Naive B cell (primary cell): ENCODE measurements at regions not wholly inside any gene's neighbourhood (a gene's known extent, or its start where the extent isn't known, plus 50 kb on each side); places are given as distances from the start of the nearest gene placed in this dataset.

Experiments
- ATAC-seq, 2 donors: fragments of 150-1000 bp; cut with Tn5 transposase; 2 replicates each; pipeline ENCODE4 v1.10.0; 2021; ENCODE audit warnings: low read depth in 2 of 2, mild to moderate bottlenecking in 2 of 2, moderate library complexity in 2 of 2
- DNase-seq: peaks from one replicate; pipeline ENCODE4 v3.0.0; 2022
- H3K27ac Mint-ChIP-seq, 6 donors: one replicate each; pipeline ENCODE4 v1.8.0; 2020 to 2022; ENCODE audit warnings: mild to moderate bottlenecking in 6 of 6, mixed read lengths in 6 of 6, moderate library complexity in 5 of 6, inconsistent platforms in 2 of 6
- H3K27me3 Mint-ChIP-seq, 3 donors: one replicate each; pipeline ENCODE4 v1.8.0; 2021 to 2022; ENCODE audit warnings: mixed read lengths in 3 of 3, mild to moderate bottlenecking in 1 of 3
- H3K36me3 Mint-ChIP-seq, 2 donors: one replicate each; pipeline ENCODE4 v1.8.0; 2020 to 2022; ENCODE audit warnings: mixed read lengths in 2 of 2, inconsistent platforms in 1 of 2, mild to moderate bottlenecking in 1 of 2
- H3K4me1 Mint-ChIP-seq, 3 donors: one replicate each; pipeline ENCODE4 v1.8.0; 2020 to 2022; ENCODE audit warnings: mixed read lengths in 3 of 3, inconsistent platforms in 1 of 3, mild to moderate bottlenecking in 1 of 3, moderate library complexity in 1 of 3
- H3K4me3 Mint-ChIP-seq, 8 donors: one replicate each; pipeline ENCODE4 v1.8.0; 2020 to 2022; ENCODE audit warnings: mild to moderate bottlenecking in 8 of 8, mixed read lengths in 8 of 8, moderate library complexity in 8 of 8, inconsistent platforms in 2 of 8
- H3K9me3 Mint-ChIP-seq, 7 donors: one replicate each; pipeline ENCODE4 v1.8.0; 2020 to 2022; ENCODE audit warnings: mixed read lengths in 7 of 7, mild to moderate bottlenecking in 5 of 7, inconsistent platforms in 2 of 7, moderate library complexity in 1 of 7

DNA sequence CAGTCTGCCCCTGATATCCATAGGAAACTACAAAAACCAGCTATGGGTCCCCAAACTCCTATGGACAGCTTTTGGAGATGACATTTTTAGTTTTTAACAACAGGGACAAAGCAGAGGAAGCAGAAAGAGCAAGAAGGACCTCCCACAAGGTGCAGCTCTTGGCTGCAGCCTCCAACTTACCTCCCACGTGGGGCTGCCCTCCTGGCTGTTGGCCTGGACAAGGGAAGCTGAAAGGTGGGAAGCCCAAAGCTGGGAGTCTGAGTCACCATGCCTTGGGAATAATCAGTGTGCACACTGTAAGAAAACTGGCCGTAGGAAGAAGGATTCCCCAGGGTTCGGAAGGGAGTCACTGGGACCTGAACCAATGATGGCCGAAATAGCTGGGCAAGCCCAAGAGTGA, 51.8 kb upstream of the PAX1 start:
- H3K9me3 Mint-ChIP-seq: peaks cover 0 to 4% (median 2%) of the 10 kb centered on the region in 7 donors
- no peak overlapping the region for H3K4me3 Mint-ChIP-seq
- no peak overlapping the region for H3K27ac Mint-ChIP-seq

DNA sequence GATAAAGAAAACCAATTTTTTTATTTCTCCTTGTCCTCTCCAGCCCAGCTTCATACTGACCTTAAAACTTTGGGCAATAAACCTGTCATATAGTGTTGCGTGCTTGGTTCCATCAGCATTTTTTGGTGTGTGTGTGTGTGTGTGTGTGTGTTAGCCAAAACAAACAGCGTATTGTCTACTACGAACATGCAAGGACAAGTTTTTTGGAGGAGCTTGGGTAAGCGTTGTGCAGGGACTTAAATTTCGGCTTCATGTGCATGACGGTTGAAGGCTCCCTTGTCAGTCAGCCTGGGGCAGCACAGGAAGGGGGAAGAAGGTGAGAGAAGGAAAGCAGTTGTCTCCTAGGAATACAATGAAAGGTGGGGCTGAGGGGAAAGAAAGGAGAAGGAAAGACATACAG, 62.0 kb upstream of the PAX1 start:
- H3K4me1 Mint-ChIP-seq: no peaks in the 10 kb centered on the region
- H3K9me3 Mint-ChIP-seq: peaks cover 0 to 25% (median 13%) of the 10 kb centered on the region in 7 donors
- no peak for ATAC-seq
- no peak overlapping the region for H3K4me3 Mint-ChIP-seq
- peaks cover 9 to 24% (median 17%) of the 10 kb centered on the region in 3 donors for H3K27me3 Mint-ChIP-seq
- H3K36me3 Mint-ChIP-seq: peaks cover 0 to 7% of the 10 kb centered on the region in 2 donors
- H3K27ac Mint-ChIP-seq: no peak overlapping the region
- no peak for DNase-seq

More for the DNA sequence above, 51.8 kb upstream of the PAX1 start:
- ATAC-seq: no peak
- H3K27me3 Mint-ChIP-seq: peaks cover 14 to 53% (median 27%) of the 10 kb centered on the region in 3 donors
- H3K4me1 Mint-ChIP-seq: no peaks in the 10 kb centered on the region
- DNase-seq: no peak
- no peaks in the 10 kb centered on the region for H3K36me3 Mint-ChIP-seq

DNA sequence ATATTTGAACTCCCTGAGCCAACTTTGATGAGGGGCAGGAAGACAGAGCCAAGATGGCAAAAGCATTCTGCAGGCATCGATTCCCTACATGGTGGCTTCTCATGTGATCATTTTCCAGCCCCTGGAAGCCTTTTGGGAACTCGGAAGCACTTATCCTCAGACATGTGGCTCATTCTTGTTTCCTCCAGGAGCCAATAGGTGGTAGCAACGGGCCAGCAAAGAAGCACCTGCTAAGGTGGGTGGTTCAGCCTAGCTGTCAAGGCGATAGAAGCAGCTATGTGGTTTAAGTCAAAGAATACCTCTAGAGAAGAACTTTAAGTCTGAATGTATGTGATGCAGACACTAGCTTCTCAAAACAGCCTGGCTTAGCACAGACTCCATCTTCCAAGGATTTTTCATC, 64.9 kb upstream of the PAX1 start:
- Mint-ChIP-seq H3K36me3 (peaks cover 0 to 3% of the 10 kb centered on the region in 2 donors), H3K27me3 (peaks cover 9 to 24% (median 17%) of the 10 kb centered on the region in 3 donors), H3K27ac (no peak overlapping the region), H3K4me1 (no peaks in the 10 kb centered on the region), H3K9me3 (peaks cover 0 to 10% (median 4%) of the 10 kb centered on the region in 7 donors), H3K4me3 (no peak overlapping the region)
- DNase-seq (no peak), ATAC-seq (no peak)

DNA sequence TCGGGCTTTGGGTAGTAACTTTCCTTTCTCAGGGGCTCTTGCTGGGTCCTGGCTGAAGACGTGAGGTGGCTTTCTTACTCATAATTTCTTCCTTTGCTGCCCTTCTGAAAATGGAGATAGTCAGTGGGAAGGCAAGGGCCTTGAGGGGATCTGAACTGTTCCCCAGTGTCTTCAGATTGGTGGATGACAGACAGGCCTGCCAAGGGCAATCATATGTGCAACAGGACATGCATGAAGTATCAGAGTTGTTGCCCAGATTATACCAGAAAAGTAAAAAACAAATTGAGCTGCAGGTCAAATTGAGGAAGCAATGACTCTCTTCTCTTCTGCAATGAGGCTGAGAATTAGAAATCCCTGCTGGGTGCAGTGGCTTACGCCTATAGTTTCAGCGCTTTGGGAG, 71.6 kb upstream of the PAX1 start:
- peaks cover 0 to 9% (median 0%) of the 10 kb centered on the region in 3 donors for H3K27me3 Mint-ChIP-seq
- H3K27ac Mint-ChIP-seq: no peak overlapping the region
- no peak for ATAC-seq
- peaks cover 0 to 17% (median 12%) of the 10 kb centered on the region in 3 donors for H3K4me1 Mint-ChIP-seq
- H3K9me3 Mint-ChIP-seq: peaks cover 0 to 2% (median 0%) of the 10 kb centered on the region in 7 donors
- no peaks in the 10 kb centered on the region for H3K36me3 Mint-ChIP-seq
- peak overlapping the region in 1 of 8 donors; percentile 41 for H3K4me3 Mint-ChIP-seq
- DNase-seq: no peak

DNA sequence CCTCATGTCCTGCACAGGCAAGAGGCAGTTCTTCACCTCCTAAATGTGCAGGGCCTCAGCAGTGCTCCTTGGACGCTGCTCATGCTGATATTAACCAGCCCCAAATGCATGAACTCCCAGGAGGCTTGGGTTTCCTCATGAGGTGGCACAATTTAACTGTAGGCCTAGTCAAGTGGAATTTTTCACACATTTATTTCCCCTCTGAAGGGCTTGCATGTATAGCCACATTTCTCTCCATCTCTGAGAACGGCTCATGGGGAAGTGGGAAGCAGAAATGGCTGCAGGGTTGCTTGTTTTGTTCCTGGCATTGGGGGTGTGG, 72.8 kb upstream of the PAX1 start:
- DNase-seq (no peak), ATAC-seq (no peak)
- H3K27ac Mint-ChIP-seq: no peak overlapping the region
- H3K4me1 Mint-ChIP-seq: peaks cover 6 to 27% (median 18%) of the 10 kb centered on the region in 3 donors
- H3K36me3 Mint-ChIP-seq: no peaks in the 10 kb centered on the region
- no peak overlapping the region for H3K4me3 Mint-ChIP-seq
- H3K9me3 Mint-ChIP-seq: peaks cover 0 to 2% (median 0%) of the 10 kb centered on the region in 7 donors
- H3K27me3 Mint-ChIP-seq: peaks cover 0 to 9% (median 0%) of the 10 kb centered on the region in 3 donors

DNA sequence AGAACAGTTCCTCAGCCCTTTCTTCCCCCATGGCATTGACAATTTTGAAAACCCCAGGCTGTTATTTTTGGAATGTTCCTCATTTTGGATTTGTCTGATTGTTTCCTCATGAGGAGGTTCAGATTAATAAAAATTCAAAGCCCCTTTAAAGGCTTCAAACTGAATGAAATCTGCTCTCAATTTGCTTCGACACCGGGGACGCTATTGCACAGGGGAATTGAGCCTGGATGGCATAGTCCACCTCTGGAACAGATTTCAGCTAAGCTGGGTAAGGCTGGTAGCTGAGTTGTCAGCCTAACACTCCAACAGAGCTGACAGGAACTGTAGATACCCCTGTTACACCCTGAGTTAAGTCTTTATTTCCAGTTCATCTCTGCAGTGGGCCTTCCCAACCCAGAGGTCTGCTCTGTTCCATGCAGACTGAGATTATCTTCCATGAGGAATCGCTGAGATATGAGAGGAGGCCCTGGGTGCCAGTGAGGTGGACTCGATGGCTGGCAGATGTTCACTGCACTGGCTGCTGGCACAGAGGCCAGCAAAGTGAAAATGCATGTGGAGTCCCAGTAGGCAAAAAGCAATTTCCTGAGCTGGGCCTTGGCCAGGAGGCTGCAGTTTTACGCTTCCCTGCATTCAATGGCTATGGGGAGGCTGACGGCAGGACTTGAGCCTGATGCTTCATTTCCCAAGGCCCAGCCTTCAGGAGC, 73.3 kb upstream of the PAX1 start:
- H3K9me3 Mint-ChIP-seq: peaks cover 0 to 2% (median 0%) of the 10 kb centered on the region in 7 donors

DNA sequence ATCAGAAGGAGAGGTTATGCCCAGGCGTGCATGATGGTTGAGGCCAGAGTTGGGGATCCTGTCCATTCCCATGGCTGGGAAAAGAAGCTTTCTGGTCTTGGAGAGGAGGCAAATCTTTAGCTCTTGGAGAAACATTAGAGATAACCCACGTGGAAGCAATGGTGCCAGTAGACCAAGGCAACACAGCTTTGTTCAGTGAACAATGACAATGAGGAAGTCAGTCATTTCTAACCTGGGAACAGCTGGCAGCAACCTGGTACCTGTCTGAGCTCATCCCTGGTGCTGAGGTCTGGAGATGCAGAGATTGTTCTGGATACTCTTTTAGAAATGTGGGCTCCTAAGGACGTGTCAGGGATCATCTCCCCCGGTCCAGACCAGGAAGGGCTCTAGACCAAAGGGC, 76.7 kb upstream of the PAX1 start:
- H3K4me3 Mint-ChIP-seq: no peak overlapping the region
- H3K27ac Mint-ChIP-seq: no peak overlapping the region
- H3K4me1 Mint-ChIP-seq: peaks cover 8 to 27% (median 19%) of the 10 kb centered on the region in 3 donors
- peaks cover 0 to 9% (median 4%) of the 10 kb centered on the region in 3 donors for H3K27me3 Mint-ChIP-seq
- peaks cover 0 to 4% (median under 1%) of the 10 kb centered on the region in 7 donors for H3K9me3 Mint-ChIP-seq
- H3K36me3 Mint-ChIP-seq: peaks cover 0 to 9% of the 10 kb centered on the region in 2 donors
- DNase-seq: no peak
- ATAC-seq: no peak

More for the DNA sequence above, 73.3 kb upstream of the PAX1 start:
- peaks cover 6 to 27% (median 18%) of the 10 kb centered on the region in 3 donors for H3K4me1 Mint-ChIP-seq
- H3K27ac Mint-ChIP-seq: no peak overlapping the region
- H3K36me3 Mint-ChIP-seq: no peaks in the 10 kb centered on the region
- H3K27me3 Mint-ChIP-seq: peaks cover 0 to 9% (median 0%) of the 10 kb centered on the region in 3 donors
- DNase-seq: no peak
- no peak for ATAC-seq
- H3K4me3 Mint-ChIP-seq: no peak overlapping the region

DNA sequence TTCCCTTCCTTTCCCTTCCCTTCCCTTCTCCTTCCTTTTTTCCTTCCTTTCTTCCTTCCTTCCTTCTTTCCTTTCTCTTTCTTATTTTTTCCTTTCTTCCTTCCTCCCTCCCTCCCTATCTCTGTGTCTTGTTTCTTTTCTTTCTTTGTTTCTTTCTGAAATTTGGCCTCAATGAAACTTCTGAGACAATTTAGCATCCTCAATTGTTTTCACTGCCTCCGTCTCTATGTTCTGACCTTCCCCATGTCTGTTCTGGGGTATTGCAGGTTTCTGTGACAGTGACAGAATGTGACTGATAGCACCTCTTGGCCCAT, 81.7 kb upstream of the PAX1 start:
- Mint-ChIP-seq H3K27me3 (peaks cover 0 to 7% (median 0%) of the 10 kb centered on the region in 3 donors), H3K27ac (peak overlapping the region in 2 of 6 donors; percentile 63 to 84), H3K9me3 (peaks cover 3 to 12% (median 5%) of the 10 kb centered on the region in 7 donors), H3K4me1 (peaks cover 16 to 19% (median 17%) of the 10 kb centered on the region in 3 donors), H3K4me3 (no peak overlapping the region), H3K36me3 (peaks cover 6 to 10% of the 10 kb centered on the region in 2 donors)
- DNase-seq (no peak), ATAC-seq (no peak)

DNA sequence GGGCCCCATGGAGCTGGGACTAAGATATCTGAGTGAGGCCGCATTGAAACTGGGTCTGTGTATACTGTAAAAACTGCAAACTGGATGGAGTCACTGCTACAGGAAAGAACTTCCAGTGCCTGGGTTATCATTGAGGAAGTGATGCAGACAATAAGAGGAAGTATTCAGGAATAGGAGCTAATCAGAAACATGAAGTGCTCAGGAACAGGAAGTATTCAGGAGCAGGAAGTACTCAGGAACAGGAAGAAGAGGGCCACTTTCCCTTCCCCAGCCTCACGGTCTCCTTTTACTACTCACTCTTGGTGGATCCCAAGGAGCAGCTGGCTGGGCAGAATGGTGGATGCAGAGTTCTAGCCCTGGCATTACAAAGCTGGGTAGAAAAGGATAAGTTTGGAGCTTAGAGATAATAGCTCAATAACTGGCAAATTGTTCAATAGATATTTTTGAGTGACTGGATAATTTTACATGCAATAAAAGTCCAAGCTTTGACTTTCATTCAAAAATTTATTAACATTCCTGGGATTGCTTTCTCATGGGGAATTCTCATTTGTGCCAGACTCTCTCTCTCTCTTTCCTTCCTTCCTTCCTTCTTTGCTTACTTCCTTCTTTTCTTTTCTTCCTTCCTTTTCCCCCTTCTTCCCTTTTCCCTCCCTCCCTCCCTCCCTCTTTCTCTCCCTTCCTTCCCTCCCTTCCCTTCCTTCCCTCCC, 82.2 kb upstream of the PAX1 start:
- peak overlapping the region in 1 of 6 donors; percentile 7 for H3K27ac Mint-ChIP-seq

DNA sequence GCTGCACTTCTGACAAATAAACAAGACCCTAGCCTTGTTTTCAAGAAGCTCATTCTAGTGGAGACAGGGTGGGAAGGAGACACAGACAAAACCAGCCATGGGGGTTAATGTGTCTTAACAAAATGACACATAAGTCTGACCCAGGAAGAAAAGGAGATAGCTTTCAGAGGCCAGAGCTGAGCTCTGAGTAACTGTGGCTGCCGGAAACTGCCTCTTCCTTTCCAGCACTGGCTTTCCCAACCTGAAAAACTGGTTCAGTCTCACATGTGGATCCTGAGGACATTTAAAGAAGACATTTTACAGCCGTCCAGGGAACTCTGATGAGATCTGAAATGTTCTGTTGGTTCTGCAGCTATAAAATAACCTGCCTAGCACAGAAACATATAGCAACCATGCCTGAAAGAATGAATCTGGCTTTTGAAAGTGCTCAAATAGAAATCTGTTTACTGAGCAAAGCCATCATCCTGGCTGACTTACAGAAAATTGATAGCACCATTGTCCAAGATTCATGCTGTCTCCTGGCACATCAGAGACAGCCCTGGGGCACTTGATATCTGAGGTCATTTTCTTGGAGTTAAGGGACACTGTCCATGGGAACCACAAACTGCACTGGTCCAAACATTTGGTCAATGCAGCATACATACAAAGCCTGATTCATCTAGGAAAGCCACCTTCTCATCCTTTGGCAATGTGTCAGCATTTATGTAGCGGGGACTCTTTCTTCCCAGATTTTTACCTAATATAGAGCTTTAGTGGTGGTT, 83.2 kb upstream of the PAX1 start:
- Mint-ChIP-seq H3K36me3 (peaks cover 6 to 10% of the 10 kb centered on the region in 2 donors), H3K27ac (no peak overlapping the region), H3K9me3 (peaks cover 3 to 12% (median 5%) of the 10 kb centered on the region in 7 donors), H3K27me3 (peaks cover 0 to 7% (median 0%) of the 10 kb centered on the region in 3 donors), H3K4me3 (no peak overlapping the region), H3K4me1 (peaks cover 7 to 14% (median 11%) of the 10 kb centered on the region in 3 donors)
- DNase-seq: no peak
- no peak for ATAC-seq

More for the DNA sequence above, 82.2 kb upstream of the PAX1 start:
- Mint-ChIP-seq H3K27me3 (peaks cover 0 to 7% (median 0%) of the 10 kb centered on the region in 3 donors), H3K4me3 (peak overlapping the region in 5 of 8 donors; percentile 12 to 78 (median 26)), H3K36me3 (peaks cover 6 to 10% of the 10 kb centered on the region in 2 donors), H3K9me3 (peaks cover 3 to 12% (median 5%) of the 10 kb centered on the region in 7 donors), H3K4me1 (peaks cover 11 to 14% (median 13%) of the 10 kb centered on the region in 3 donors)
- ATAC-seq (no peak), DNase-seq (no peak)

DNA sequence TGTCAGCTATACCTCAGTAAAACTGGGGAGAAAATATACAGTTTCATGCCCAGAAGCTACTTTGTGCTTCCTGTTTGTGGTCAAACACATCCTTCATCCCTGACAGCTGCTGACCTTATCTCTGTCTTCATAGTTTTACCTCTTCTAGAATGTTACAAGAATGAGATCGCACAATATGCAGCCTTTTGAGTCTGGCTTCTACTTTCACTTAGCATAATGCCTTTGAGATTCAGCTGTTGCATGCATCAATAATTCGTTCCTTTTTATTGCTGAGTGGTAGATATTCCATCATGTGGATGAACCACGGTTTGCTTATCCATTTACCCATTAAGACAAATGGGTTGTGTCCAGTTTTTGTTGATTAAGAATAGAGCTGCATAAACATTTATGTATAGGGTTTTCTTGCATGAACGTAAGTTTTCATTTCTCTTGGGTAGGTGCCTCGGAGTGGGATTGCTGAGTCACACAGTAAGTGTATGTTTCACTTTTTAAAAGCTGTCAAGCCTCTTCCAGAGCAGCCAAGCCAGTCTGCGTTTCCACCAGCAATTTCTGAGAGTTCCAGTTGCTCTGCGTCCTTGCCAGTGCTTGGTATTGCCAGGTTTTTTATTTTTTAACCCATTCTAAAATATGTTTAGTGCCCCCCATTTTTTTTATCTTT, 86.6 kb upstream of the PAX1 start:
- no peak overlapping the region for H3K27ac Mint-ChIP-seq
- H3K27me3 Mint-ChIP-seq: peaks cover 6 to 20% (median 11%) of the 10 kb centered on the region in 3 donors
- peaks cover 2 to 6% of the 10 kb centered on the region in 2 donors for H3K36me3 Mint-ChIP-seq

DNA sequence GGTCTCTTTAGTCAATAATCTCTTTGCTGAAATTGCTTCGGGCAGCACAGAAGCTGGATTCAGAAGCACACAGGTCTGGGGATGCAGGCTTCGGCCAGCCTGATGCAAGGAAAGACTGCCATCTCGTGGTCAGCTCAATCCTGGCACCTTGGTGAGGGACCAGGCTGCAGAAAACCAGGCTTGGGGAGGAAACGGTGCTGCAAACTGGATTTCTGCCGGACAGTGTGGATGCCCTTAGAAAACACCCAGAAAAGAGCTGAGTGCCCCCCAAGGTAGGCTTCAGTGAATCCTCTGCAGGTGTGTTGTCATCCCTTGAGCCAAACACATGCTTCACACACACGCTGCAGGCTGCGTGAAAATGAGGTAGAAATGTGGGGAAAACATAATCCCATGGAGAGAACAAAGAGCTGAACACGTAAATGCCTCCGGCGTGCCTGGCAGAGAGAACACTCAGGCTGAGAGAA, 89.8 kb upstream of the PAX1 start:
- Mint-ChIP-seq H3K27ac (peak overlapping the region in 1 of 6 donors; percentile 63), H3K4me1 (no peaks in the 10 kb centered on the region), H3K27me3 (peaks cover 29 to 45% (median 30%) of the 10 kb centered on the region in 3 donors), H3K9me3 (peaks cover 0 to 6% (median 2%) of the 10 kb centered on the region in 7 donors), H3K36me3 (no peaks in the 10 kb centered on the region), H3K4me3 (no peak overlapping the region)
- ATAC-seq (no peak), DNase-seq (no peak)

More for the DNA sequence above, 86.6 kb upstream of the PAX1 start:
- DNase-seq (no peak), ATAC-seq (no peak)
- peaks cover 7 to 11% (median 10%) of the 10 kb centered on the region in 3 donors for H3K4me1 Mint-ChIP-seq
- no peak overlapping the region for H3K4me3 Mint-ChIP-seq
- peaks cover 3 to 10% (median 5%) of the 10 kb centered on the region in 7 donors for H3K9me3 Mint-ChIP-seq

DNA sequence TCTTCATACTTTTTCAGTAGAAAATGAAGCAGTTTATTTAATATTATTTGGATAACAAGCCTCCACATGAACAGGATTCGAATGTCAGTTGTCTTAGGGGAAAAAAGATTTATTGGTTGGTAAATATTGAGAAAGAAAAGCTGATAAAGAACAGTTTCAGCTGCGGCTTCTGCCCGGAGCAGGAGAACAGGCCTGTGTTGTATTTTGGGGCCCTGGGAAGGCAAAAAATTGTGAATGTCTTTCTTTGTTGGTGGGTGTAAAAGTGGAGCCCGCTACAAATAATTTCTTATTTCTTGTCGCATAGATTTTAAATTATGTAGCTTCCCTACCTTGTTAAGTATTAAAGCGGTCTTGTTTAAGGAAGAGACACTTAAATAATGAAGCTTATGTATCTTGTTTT, 90.5 kb upstream of the PAX1 start:
- H3K4me1 Mint-ChIP-seq: no peaks in the 10 kb centered on the region
- H3K9me3 Mint-ChIP-seq: peaks cover 0 to 5% (median 2%) of the 10 kb centered on the region in 7 donors
- H3K27me3 Mint-ChIP-seq: peaks cover 30 to 50% (median 33%) of the 10 kb centered on the region in 3 donors
- H3K4me3 Mint-ChIP-seq: no peak overlapping the region
- H3K27ac Mint-ChIP-seq: no peak overlapping the region
- H3K36me3 Mint-ChIP-seq: no peaks in the 10 kb centered on the region
- ATAC-seq: no peak
- no peak for DNase-seq
